ENCODE measurements at regions not wholly inside any gene's neighbourhood (a gene's known extent, or its start where the extent isn't known, plus 50 kb on each side); places are given as distances from the start of the nearest gene placed in this dataset.

DNA sequence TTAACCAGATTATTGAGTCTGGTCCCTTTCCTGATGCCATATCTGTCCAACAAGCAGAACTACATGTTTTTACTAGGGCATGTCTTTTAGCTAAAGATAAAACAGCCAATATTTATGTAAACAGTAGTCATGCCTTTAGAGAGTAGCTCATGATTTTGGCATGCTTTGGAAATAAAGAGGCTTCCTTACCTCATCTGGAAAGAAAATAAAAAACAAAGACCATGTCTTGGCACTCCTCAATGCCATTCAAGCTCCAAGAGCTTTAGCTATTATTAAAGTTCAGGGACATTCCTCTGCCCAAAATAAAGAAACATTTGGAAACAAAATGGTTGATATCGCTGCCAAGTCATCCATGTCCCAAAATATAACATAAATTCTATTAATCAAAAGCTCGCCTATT, 202.4 kb downstream of the URB2 start:
- DNase-seq = no peak

DNA sequence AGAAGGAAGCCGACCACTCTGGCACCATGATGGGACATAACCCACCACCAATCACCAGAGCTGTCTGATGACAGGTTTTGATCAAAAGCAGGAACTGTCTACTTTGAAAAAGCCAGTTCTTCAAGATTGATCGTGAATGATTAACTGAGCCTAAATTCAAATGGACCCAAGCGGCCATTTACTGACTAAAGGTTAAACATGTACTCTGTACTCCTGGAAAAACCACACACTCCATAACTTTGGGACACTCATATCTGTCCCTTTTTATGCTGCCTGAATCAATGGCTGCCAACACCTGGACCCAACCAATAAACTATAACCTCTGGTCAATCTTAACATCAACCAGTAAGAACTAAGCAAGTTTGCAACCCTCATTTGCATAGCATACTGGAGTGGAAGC, 206.6 kb downstream of the URB2 start:
- no peak for DNase-seq

DNA sequence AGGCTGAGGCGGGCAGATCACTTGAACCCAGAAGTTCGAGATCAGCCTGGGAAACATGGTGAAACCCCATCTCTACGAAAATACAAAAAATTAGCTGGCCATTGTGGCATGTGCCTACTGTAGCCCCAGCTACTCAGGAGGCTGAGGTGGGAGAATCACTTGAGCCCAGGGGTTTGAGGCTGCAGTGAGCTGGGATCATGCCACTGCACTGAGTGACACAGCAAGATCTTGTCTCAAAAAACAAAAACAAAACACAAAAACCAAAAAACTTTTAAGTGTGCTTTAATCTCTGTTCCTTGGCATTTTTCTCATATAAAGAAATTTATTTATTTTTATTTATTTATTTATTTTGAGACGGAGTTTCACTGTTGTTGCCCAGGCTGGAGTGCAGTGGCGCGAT, 208.2 kb downstream of the URB2 start:
- DNase-seq = no peak

DNA sequence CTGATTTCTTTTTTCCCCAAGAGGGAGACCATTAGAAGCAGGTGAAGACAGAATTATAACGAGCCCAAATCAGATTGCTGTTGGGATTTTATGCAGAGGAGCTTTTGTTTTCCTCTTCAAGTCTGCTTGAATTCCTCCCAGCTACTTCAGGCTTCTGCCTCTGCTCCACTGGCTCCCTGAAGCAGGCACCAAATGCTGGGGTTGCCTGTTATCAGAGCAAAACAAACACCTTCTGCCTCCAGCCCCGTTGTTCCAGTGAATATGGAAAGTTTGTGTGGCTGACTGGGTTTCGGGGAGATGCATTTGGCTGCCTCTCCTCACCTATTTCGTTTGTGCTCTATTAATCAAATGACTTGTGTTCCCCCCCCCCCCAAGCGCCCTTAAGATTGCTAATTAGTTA, 209.2 kb downstream of the URB2 start:
- no peak for DNase-seq

DNA sequence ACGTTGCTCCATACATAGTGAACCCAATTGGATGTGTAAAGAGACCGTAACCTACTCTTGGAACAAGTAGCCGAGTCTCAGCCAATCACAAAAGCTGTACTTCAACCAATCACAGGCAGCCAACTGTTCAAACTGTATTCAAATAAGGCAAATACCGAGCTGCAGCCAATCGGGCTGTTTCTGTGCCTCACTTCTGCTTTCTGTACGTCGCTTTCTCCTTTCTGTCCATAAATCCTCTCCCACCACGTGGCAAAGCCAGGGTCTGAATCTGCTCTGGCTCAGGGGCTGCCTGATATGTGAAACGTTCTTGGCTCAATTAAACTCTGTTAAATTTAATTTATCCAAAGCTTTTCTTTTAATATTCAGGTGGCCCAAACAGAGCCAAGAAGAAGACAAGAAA, 210.3 kb downstream of the URB2 start:
- DNase-seq = no peak

DNA sequence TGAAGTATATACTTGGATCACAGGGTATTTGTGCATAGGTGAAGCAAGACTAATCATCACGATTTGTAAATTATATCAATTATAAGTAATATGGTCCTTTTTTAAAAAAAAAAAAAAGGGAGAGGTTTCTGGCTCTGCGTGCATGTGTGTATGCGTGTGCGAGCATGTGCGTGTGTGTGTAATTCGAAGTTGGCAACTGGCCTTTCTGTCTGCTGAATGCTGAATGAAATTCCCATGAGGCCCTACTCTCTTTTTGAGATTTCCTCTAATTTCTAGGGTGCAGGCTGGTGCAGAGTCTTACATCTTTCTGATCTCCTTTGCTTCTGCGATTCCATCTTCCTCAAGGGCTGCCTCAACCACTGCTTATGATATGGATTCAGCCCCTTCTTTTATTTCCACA, 212.2 kb downstream of the URB2 start:
- no peak for DNase-seq

DNA sequence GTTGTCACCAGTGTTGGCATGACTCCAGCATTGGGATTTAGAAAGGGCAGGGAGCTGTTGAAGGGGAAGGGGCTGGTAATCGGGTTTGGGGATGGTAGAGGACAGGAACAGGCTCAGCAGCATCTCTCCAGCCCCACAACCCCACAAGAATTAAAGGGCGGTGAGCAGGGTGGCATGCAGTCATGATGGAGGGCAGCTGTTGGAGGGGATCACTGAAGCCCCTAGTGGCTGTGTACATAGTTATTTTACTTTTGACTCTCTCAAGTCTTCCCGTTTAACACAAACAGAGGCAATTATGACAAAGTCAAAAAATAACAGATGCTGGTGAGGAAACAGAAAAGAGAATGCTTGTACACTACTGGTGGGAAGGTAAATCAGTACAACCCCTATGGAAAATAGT, 213.8 kb downstream of the URB2 start:
- DNase-seq = no peak

DNA sequence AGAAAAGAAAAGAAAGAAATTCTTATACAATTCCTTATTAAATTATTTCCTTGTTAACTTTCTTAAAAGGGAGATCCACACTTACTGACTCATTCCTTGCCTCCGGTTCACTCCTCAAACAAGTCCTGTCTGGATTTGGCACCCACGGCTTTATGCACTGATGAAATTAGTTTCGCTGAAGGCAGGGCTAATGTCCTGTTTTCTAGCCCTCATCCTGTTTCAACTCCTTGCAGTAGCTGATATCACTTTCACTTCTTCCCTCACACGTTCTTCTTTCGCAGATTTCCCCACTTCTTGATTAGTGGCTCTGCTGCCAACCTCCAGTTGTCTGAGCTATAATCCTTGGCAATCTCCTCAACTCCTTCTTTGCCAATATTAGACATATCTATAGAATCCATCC, 215.2 kb downstream of the URB2 start:
- no peak for DNase-seq

DNA sequence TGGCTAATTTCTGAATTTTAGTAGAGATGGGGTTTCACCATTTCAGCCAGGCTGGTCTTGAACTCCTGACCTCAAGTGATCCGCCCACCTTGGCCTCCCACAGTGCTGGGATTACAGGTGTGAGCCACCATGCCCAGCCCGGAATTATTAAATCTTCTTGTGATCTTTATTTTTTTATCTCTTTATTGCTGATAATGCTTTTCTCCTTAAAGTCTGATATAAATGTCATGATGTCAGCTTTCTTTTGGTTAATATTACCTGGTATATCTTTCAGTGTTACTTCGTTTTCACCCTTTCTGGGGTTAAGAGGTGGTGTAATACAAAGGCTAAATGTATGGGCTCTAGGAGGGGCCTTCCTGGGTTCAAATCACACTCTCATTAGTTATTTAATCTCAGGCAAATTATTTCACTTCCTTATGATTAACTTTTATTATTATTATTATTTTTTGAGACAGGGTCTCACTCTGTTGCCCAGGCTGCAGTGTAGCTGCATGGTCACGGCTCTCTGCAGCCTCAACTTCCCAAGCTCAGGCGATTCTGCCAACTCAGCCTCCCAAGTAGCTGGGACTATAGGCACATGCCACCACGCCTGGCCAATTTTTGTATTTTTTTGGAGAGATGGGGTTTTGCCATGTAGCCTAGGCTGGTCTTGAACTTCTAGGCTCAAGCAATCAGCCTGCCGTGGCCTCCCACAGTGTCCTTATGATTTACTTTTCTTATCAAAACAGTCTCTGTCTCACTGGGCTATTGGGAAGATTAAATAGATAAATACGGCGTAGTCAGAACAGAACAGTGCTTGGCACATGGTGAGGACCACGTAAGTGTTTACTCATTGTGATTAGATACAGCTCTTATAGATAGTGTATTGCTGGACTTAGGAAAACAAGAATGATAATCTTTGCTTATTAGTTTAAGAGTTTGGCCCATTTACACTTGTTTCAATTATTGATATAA, 216.5 kb downstream of the URB2 start:
- DNase-seq = no peak

DNA sequence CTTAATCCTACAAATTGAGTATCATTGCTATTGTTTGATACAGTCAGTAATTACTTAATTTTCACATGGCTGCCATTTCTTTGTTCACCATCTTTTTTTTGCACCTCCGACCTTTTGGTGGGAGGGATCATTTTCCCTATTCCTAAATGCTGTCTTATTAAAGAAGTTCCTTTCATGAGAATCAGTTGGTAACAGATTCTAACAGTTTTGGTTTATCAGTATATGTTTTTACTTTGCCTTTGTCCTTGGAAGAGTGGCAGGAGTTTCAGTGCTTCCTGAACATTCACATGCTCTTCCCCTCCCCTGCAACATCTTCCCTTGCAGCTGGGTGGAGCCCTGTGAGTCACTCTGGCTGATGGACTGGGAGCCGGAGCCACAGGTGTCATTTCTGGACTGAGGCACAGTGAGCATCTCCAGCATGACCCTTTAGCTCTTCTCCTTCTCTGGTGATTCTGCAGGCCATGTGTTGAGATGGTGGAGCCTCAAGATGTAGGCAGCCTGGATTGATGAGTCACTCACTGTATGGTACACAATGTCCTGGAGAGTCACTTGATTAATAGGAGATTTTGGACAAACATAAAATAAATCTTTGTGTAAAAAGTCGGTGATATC, 217.7 kb downstream of the URB2 start:
- DNase-seq = no peak

DNA sequence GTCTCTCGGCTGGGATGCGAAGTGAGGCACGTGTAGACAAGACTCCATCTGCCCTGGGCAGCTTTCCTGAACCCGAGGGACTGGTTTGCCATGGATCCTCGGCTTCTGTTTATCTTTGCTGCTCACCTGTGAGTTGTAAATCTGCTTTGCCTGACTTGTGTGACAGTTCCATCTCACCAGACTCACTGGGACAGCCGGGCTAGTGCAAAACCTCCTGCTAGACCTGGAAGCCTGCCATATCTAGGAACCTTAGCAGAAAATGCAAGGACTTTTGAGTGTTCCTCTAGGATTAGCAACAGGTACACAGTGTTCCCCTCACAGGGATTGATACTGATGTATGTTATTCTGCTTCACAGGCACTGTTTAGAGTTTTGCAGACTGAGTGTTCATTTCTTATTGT, 218.6 kb downstream of the URB2 start:
- no peak for DNase-seq

DNA sequence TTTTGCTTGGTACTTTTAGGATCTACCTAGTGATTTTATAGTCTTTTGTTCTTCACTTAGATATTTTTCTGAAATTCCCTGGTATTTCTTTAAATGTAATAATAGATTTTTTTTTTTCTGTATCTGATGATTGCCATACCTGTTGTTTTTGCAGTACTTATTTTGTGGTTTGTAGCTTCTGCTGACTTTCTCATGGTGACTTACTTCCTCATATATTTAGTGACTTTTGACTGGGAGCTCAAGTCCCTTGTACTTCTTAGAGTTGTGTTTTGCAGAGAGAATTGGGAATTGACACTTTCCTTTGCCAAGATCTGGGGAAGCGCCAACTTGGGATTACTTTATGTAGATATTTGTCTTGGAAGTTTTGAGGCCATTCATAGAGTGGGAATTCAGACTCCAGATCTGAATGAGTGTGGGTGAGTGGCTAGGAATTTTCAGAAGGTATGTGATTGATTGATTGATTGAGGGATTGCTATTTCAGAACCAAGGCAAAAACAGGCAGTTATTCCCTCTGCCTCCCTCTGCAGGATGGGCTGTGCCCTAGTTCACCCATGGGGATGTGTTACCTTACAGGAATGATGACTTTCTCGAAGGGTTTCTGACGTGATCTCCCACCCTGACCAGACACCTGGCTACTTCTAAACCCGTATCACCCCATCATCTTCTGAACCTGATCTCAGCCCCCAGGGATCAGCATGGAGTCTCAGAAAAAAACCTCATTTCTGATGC, 219.5 kb downstream of the URB2 start:
- DNase-seq = no peak

DNA sequence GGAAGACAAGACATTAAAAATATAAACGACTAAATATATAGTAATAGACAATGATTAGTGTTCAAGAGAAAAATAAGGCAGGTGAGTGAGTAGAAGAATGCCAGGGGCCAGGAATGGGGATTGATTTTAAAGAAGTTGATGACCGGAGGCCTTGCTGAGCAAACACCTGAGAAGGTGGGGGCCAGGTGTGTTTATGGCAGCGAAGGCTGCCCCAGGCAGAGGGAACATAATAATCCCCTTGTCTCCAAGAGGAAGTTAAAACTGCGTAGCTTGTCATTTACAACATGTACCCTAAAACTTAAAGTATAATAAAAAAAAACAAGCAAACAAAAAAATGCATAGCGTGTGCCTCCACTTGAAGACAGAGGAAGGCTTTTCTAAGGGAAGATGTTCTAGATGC, 220.3 kb downstream of the URB2 start:
- DNase-seq = no peak

DNA sequence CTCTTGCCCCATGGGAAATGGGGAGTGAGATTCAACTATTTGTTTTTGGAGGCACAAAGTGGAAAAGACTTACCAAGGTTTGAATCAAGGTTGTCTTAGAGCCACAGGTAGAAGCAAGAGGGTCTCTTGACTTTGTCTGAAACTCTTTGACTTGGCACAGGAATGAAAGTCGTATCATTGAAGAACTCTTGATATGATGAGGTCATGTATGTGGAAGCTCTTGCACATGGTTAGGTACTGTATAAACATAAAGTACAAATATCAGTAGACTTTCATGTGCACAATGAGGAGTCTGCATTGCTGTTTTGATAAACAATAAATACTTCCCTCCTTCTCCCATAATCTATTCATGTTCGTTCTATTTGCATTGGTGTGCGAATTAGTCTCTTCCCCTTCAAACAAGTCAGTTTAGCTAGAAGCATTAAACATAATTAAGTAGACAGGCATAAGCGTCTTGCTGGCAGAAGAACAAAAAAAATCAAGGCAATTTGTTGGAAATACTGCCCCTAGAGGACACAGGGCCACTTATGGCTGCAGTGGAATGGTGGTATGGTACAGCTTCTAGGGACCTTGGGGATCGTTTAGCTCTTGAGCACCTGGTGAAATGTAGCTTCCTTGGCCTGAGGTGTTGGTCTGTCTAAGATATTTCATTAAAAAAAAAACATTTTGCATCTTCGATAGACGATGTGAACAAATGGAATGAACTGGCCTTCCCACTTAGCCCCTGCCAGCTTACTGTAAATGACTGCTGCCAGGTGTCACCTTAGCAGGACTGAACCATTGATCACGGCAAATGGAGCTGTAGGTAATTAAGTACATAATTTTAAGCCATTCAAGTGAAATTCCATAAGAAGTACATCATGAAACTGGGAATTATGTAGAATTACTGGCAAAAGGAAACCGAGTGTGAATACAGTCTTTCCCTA, 218.0 kb upstream of the GALNT2 start:
- DNase-seq = no peak

DNA sequence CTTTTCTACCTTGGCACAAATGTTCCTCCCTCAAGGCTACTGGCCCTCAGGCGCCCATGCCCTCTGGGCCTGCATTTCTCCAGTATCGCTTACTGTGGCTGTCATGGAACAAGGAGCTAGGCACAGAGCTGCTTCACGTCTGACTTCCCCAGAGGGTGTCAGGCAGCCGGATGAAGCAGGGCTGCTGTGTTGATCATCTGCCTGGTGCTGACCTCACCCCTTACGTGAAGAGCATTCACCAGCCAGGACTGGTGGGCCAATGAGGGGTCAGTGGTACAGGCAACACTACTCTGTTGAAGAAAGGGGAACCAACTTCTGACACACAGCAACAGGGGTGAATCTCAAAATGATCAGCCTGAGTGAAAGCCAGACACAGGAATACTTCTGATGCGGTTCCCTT, 215.5 kb upstream of the GALNT2 start:
- no peak for DNase-seq

DNA sequence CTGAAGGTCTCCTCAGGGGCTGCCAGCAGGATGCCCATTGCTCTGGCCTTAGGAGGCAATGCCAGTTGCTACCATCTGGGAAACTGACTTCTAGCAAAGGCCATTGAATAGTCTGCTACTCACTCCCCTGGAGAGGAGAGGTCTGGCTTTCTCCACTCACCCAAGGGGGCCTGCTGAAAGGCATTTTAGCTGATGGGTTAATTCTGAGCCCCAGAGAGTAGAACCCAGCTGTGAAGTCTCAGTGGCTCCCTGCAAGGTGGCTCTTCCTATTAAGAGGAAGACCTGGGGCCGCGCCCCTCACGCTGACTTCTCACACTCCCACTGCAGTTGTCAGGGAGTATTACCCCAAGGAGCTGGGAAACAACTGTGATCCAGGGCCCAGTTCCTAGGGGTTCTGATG, 213.3 kb upstream of the GALNT2 start:
- DNase-seq = no peak

DNA sequence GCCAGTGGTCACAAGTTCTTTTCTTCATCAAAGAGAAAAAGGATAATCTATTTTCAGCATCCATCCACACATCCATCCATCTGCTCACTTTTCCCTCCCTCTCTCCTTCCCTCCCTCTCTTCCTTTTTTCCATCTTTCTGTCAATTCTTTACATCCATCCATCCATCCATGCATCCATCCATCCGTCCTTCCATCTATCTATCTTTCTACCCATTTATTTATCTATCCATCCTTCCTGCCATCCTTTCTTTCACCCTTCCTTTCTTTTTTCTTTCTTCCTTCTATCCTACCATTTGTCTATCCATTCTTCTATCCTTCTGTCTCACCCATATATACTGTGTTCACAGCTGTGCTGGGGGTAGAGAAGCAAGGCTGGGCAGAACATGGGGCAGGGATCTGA, 212.4 kb upstream of the GALNT2 start:
- no peak for DNase-seq

DNA sequence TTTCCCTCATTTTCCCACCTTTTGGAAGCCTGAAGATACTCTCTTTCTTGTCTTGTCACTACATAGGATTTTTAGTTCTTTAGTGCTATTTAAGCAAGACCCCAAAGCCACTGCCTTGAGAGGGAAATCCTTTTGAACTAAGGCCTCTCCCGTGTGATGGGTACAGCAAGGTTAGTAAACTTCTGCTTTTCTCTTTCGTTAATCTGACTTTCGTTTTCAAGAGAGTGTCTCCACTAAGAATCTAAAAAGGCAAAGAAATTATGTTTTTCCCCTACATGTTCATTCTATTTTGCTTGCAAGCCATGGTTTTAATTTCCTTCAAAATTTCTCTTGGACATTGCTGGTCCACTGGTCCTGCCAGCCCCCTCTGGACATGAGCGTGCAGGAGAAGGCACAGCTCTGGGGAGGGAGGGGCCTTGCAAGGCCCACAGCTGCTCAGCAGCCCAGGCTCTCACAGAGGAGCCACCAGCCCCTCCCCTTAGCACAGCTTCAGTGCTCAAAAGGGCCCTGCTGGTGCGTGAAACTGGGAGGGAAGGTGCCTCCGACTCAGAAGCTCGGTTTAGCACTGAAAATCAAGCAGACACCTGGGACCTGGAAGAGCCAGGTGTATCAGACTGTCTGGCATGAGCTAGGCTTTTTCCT, 210.9 kb upstream of the GALNT2 start:
- peak; percentile 22 for DNase-seq

DNA sequence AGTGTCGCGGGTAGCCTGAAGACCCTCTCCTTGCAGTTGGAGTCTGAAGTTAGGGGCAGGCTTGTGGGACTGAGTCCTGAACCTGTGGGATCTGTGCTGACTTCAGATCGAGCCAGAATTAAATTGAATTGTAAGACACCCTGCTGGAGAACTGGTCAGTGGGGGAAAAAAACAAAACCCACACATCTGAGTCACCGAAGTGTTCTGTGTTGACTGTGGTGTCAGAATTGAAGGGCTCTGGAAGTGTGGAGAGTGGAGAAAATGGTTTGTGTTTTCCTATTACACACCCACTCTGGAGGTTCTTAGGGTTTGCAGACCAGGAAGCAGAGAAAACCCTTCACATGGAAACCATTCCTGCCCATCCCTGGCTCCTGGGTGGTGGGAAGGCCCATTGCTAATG, 209.5 kb upstream of the GALNT2 start:
- no peak for DNase-seq

DNA sequence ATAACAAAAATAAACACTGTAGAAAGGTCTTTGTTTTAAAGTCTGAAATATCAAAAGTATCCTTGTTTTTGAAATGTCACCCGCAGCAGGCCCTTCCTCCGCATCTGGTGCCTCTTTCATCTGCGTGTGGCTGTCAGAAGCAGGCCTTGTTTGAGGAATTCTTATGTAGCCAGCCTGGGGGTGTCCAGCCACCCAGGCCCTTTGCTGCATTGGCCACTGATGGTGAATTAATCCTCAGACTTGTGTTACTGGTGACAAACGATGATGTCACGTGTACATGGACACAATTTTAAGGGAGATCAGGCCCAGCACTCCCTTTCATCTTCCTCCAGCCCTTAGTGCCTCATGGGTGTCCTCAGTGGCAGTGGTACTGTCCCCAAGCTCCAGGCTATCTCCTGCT, 208.0 kb upstream of the GALNT2 start:
- DNase-seq = no peak

DNA sequence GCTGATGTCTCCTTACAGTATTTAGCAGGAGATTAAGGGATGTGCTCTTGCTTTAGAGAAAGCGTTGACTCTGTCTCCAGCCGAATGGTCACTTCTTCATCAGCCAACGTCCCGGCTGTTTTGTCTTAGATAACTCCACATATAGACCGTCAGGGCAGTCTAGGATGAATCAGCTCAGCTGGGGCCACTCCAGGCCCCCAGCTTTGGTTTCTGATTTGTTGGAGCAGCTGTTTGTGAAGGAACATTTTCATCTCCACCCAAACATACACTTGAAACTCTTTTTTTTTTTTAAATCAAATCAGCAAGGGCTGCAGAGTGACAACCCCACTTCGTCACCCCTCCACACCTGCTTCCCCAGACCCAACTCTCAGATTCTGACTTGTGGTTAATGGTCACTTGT, 206.1 kb upstream of the GALNT2 start:
- no peak for DNase-seq

DNA sequence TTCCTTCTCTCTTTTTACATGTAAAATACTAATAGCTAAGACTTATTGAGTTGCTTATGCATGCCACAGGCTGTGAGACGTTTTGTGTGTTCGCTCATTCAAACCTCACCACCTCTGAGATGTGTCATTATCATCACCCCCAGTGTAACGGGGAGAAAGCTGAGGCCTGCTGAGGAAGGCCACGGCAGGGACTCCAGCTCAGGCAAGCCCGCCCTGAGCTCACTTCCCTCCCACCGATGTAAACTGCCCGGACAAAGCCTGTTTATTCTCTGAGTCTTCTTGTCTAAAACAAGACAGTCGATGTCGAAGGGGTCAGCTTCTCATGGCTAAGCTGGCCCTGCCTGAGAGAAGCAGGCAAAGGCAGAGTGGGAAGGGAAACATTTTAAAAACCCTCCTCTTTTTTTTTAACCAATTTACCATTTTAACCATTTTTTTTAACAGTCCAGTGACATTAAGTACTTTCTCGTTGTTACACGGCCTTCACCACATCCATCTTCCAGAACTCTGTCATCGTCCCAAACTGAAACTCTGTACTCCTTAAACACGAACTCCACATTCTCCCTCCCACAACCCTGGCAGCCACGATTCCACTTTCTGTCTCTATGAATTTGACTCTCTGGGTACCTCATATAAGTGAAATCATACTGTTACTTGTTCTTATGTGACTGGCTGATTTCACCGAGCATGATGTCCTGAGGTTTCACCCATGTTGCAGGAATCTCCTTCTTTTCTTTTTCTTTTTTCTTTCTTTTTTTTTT, 204.8 kb upstream of the GALNT2 start:
- DNase-seq = no peak

All from activated naive CD4-positive, alpha-beta T cell treated with anti-CD3 and anti-CD28 coated beads, Interleukin-2, amount 50 U/mL, for 16 hours (primary cell).